Esophagus muscularis mucosa (tissue), 4 donors: ENCODE measurements at regions not wholly inside any gene's neighbourhood (a gene's known extent, or its start where the extent isn't known, plus 50 kb on each side); places are given as distances from the start of the nearest gene placed in this dataset.

ENCODE experiments used
- DNase-seq: peaks from one replicate; pipeline ENCODE4 v3.0.0-alpha.2; 2017; ENCODE audit errors: extremely low spot score
- H3K27ac ChIP-seq, 4 donors: fragments of 200-600 bp; sonication (generic); replicated peaks in 1 of 4; 1 replicate in 3 of 4; 2 replicates in 1 of 4; pipeline ENCODE4 v1.5.1; 2016 to 2019; ENCODE audit warnings: mild to moderate bottlenecking in 1 of 4
- H3K27me3 ChIP-seq, 4 donors: fragments of 200-600 bp; sonication (generic); one replicate each; pipeline versions ENCODE4 v1.5.1 to v1.6.0; 2016 to 2019
- H3K36me3 ChIP-seq, 4 donors: fragments of 200-600 bp; sonication (generic); one replicate each; pipeline ENCODE4 v1.5.1; 2016 to 2019
- H3K4me1 ChIP-seq, 4 donors: fragments of 200-600 bp; sonication (generic); one replicate each; pipeline ENCODE4 v1.5.1; 2016 to 2019
- H3K4me3 ChIP-seq, 4 donors: fragments of 200-600 bp; sonication (generic); 1 replicate in 2 of 4; 2 replicates in 2 of 4; pipeline ENCODE4 v1.5.1; 2016 to 2019; ENCODE audit warnings: mild to moderate bottlenecking in 4 of 4, moderate library complexity in 1 of 4
- H3K9me3 ChIP-seq, 4 donors: fragments of 200-600 bp; sonication (generic); 1 replicate in 3 of 4; 2 replicates in 1 of 4; pipeline ENCODE4 v1.5.1; 2016 to 2019
- EP300 ChIP-seq: sonication (generic); formaldehyde crosslinking; IDR thresholded peaks from one replicate; pipeline ENCODE4 v1.6.1; 2017; ENCODE audit warnings: antibody characterized with exemption
- POLR2A ChIP-seq: fragments of 450-650 bp; IDR thresholded peaks from one replicate; pipeline ENCODE4 v1.6.1; 2017; ENCODE audit warnings: antibody characterized with exemption, moderate library complexity, mild to moderate bottlenecking, low read depth
- POLR2AphosphoS5 ChIP-seq, 2 donors: sonication (generic); formaldehyde crosslinking; IDR thresholded peaks; one replicate each; pipeline ENCODE4 v1.6.1; 2017; ENCODE audit warnings: antibody characterized with exemption in 2 of 2
- WGBS: methylation state at CpG from one replicate; pipeline ENCODE4 v1.1.5; 2018; 5-methylcytosine and 5-hydroxymethylcytosine counted together
- intact Hi-C: fragments of 100-400 bp; cut with DNase I; formaldehyde crosslinking; loops from one replicate; pipeline ENCODE4 v1.15.1; 2023
- TF ChIP-seq, protein P1 (sequence below), 3 experiments: fragments of 200-600 bp in 2 of 3; fragments of 450-650 bp in 1 of 3; sonication (generic) in 2 of 3; IDR thresholded peaks; one replicate each; pipeline ENCODE4 v1.5.1; 2017 to 2019; ENCODE audit warnings: antibody characterized with exemption in 3 of 3, mild to moderate bottlenecking in 2 of 3, moderate library complexity in 1 of 3

DNA sequence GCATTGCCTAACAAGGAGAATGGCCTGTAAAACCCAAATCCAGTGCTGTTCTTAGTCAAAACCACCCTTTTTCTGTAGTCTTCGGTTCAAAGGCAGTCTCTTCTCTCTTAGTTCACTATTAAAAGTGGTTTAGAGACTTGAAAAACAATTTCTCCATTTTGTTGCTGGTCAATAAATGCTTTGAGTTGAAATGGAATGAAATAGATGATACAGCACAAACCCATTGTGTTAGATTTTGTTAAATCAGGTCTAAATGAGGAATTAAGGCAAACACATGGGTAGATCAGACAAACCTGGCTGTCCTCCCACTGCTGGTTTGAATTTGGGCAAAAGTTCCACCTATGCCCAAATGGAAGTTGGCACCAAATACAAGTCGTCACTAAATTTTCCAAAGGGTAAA is 150.1 kb upstream of the SERTAD2 start:
- H3K4me3 ChIP-seq: no peak overlapping the region
- TF ChIP-seq POLR2A (no peak), EP300 (no peak), POLR2AphosphoS5 (IDR thresholded peaks at IDR 0.05) (no peak)
- TF ChIP-seq, protein P1, sequence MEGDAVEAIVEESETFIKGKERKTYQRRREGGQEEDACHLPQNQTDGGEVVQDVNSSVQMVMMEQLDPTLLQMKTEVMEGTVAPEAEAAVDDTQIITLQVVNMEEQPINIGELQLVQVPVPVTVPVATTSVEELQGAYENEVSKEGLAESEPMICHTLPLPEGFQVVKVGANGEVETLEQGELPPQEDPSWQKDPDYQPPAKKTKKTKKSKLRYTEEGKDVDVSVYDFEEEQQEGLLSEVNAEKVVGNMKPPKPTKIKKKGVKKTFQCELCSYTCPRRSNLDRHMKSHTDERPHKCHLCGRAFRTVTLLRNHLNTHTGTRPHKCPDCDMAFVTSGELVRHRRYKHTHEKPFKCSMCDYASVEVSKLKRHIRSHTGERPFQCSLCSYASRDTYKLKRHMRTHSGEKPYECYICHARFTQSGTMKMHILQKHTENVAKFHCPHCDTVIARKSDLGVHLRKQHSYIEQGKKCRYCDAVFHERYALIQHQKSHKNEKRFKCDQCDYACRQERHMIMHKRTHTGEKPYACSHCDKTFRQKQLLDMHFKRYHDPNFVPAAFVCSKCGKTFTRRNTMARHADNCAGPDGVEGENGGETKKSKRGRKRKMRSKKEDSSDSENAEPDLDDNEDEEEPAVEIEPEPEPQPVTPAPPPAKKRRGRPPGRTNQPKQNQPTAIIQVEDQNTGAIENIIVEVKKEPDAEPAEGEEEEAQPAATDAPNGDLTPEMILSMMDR (IDR thresholded peaks at IDR 0.05): no peak
- no peaks in the 10 kb centered on the region for H3K27me3 ChIP-seq
- no peaks in the 10 kb centered on the region for H3K36me3 ChIP-seq
- intact Hi-C loops: no loop called here
- no peak overlapping the region for H3K27ac ChIP-seq
- DNase-seq: no peak
- H3K4me1 ChIP-seq: no peaks in the 10 kb centered on the region
- no peaks in the 10 kb centered on the region for H3K9me3 ChIP-seq
- 89% methylated on average over 2 of the region's 2 CpGs for WGBS

DNA sequence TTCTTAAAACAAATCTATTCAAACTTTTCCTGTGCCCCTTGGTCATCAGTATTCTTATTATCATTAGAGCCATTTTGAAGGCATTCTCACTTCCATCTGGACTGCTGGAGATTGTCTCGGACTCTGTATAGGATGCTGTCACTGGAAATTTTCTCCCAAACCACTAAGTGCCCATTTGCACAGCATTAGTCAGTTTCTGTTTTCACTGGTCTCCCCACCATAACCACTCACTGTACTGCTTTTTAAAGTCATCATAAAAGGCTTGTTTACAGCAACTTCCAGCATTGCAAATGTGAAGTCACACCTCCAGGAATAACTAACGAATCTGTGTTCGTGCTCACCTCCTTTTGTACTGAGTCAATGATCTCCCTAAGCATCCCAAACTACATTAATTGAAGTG is 150.9 kb upstream of the SERTAD2 start:
- Histone ChIP-seq H3K36me3 (no peaks in the 10 kb centered on the region), H3K27ac (no peak overlapping the region), H3K4me3 (no peak overlapping the region), H3K9me3 (no peaks in the 10 kb centered on the region), H3K4me1 (no peaks in the 10 kb centered on the region), H3K27me3 (no peaks in the 10 kb centered on the region)
- TF ChIP-seq POLR2A (no peak), EP300 (no peak), POLR2AphosphoS5 (IDR thresholded peaks at IDR 0.05) (no peak)
- TF ChIP-seq, protein P1 (IDR thresholded peaks at IDR 0.05): no peak
- intact Hi-C loops: no loop called here
- no peak for DNase-seq
- 83% methylated on average over 3 of the region's 3 CpGs for WGBS

DNA sequence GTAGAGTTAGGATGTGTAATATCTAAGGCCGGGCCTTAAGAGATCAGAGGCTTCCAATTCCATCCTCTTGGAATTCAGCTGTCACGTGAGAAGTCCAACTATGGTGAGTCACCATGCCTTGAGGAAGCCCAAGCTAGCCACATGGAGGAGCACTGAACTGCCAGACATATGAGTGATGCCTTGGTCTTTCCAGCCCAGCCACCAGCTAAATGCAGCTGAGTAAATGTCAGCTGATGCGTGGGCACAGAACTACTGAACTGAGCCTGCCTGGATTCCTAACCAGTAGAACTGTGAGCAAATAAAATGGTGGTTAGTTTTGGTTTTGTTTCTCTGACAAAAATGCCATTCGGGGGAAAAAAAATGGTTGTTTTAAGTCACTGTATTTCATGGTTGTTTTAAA is 153.7 kb upstream of the SERTAD2 start:
- no peaks in the 10 kb centered on the region for H3K36me3 ChIP-seq
- WGBS: 60% methylated on average over 4 of the region's 4 CpGs
- H3K4me3 ChIP-seq: no peak overlapping the region
- no peaks in the 10 kb centered on the region for H3K27me3 ChIP-seq
- no peaks in the 10 kb centered on the region for H3K9me3 ChIP-seq
- H3K4me1 ChIP-seq: no peaks in the 10 kb centered on the region
- H3K27ac ChIP-seq: no peak overlapping the region
- intact Hi-C loops: no loop called here
- no peak for DNase-seq
- TF ChIP-seq POLR2AphosphoS5 (IDR thresholded peaks at IDR 0.05) (no peak), EP300 (no peak), POLR2A (no peak)
- TF ChIP-seq, protein P1 (IDR thresholded peaks at IDR 0.05): no peak

DNA sequence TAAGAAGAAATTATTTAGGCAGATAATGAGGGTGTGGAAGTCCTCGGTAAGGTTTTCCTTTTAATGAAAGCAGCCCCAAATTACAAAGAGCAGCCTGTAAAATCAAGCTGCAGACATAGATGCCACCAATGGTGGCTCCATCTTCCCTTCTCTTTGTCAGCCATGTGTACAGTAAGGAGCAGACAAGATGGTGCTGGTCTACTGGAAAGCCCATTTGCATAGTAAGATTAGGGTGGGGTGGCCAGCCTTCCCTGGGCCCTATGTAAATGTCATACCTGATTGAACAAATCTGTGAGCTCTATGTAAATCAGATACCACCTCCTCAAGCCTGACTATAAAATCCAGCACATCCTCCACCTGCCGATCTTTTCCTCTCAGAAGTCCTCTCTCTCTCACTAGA is 154.4 kb upstream of the SERTAD2 start:
- intact Hi-C loops: no loop called here
- Histone ChIP-seq H3K36me3 (no peaks in the 10 kb centered on the region), H3K4me1 (peaks cover 0 to 3% (median under 1%) of the 10 kb centered on the region in 4 donors), H3K27me3 (no peaks in the 10 kb centered on the region), H3K4me3 (no peak overlapping the region), H3K27ac (no peak overlapping the region), H3K9me3 (no peaks in the 10 kb centered on the region)
- no peak for DNase-seq
- 93% methylated on average over 2 of the region's 2 CpGs for WGBS
- no peak for TF ChIP-seq EP300
- TF ChIP-seq POLR2AphosphoS5 (IDR thresholded peaks at IDR 0.05): no peak
- TF ChIP-seq, protein P1 (IDR thresholded peaks at IDR 0.05): no peak
- TF ChIP-seq POLR2A: no peak

DNA sequence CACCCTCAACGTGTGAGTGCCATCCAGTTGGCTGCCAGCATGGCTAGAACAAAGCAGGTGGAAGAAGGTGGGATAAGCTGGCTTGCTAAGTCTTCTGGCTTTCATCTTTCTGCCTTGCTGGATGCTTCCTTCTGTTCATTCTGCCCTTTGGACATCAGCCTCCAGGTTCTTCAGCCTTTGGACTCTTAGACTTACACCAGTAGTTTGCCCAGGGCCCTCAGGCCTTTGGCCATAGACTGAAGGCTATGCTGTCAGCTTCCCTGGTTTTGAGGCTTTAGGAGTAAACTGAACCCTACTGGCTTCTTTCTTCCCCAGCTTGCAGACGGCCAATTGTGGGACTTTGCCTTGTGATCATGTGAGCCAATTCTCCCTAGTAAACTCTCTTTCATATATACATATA is 155.0 kb upstream of the SERTAD2 start:
- no peak for TF ChIP-seq POLR2AphosphoS5 (IDR thresholded peaks at IDR 0.05)
- TF ChIP-seq, protein P1 (IDR thresholded peaks at IDR 0.05): no peak
- no peak for TF ChIP-seq EP300
- TF ChIP-seq POLR2A: no peak
- DNase-seq: no peak
- no peak overlapping the region for H3K27ac ChIP-seq
- no peaks in the 10 kb centered on the region for H3K9me3 ChIP-seq
- peaks cover 0 to 8% (median 2%) of the 10 kb centered on the region in 4 donors for H3K4me1 ChIP-seq
- 85% methylated on average over 2 of the region's 2 CpGs for WGBS
- H3K36me3 ChIP-seq: no peaks in the 10 kb centered on the region
- intact Hi-C loops: no loop called here
- no peaks in the 10 kb centered on the region for H3K27me3 ChIP-seq
- H3K4me3 ChIP-seq: no peak overlapping the region
